HepG2 (cell line): ENCODE measurements at regions not wholly inside any gene's neighbourhood (a gene's known extent, or its start where the extent isn't known, plus 50 kb on each side); places are given as distances from the start of the nearest gene placed in this dataset.

Source experiments
- ATAC-seq: fragments of 200-7000 bp; cut with Tn5 transposase; 3 replicates; pipeline ENCODE4 v1.9.1; 2020; ENCODE audit warnings: mild to moderate bottlenecking, moderate library complexity
- BruUV-seq: library from RNA; stranded (reverse); fragments of 400-500 nt; replicated peaks from 2 replicates; lab custom pipeline; 2021; lab: Mats Ljungman, UMichigan
- CTCF ChIA-PET: fragments of 300-600 bp; formaldehyde crosslinking; extraction: SDS; loops from one replicate; lab custom pipeline; 2021; ENCODE audit warnings: low total read pairs, inconsistent platforms, low intra/inter-chr PET ratio; lab: Yijun Ruan, JAX
- POLR2A ChIA-PET: fragments of 350-600 bp; sonication (Branson Sonifier 250); formaldehyde crosslinking; loops from one replicate; lab custom pipeline; 2020; ENCODE audit warnings: antibody characterized with exemption, inconsistent platforms; lab: Yijun Ruan, JAX
- DNase-seq: peaks from one replicate; pipeline ENCODE4 v3.0.0-alpha.2; 2015; ENCODE audit warnings: low spot score
- FAIRE-seq: peaks from 3 replicates; lab custom pipeline; 2011; peaks lifted over from hg19 to GRCh38; lab: Jason Lieb, UNC
- H2AFZ ChIP-seq: one replicate; pipeline ENCODE4 v1.6.1; 2011; ENCODE audit warnings: low read length, inconsistent platforms
- H3K27ac ChIP-seq: fragments of 300-600 bp; 3 replicates; pipeline ENCODE4 v1.8.0; 2011; ENCODE audit warnings: mixed run types, mild to moderate bottlenecking, mixed read lengths, low read length, inconsistent platforms; ENCODE audit not compliant: insufficient read depth; ENCODE audit errors: extremely low read length
- H3K27me3 ChIP-seq, 2 experiments: fragments of 200-600 bp in 1 of 2; 2 replicates in 1 of 2; 3 replicates in 1 of 2; pipeline versions ENCODE4 v1.6.0 to v1.8.0; 2011; ENCODE audit warnings: low read length in 2 of 2, mild to moderate bottlenecking in 2 of 2, moderate library complexity in 2 of 2, inconsistent platforms in 1 of 2; ENCODE audit not compliant: insufficient read depth in 2 of 2, control insufficient read depth in 1 of 2
- H3K36me3 ChIP-seq, 2 experiments: fragments of 200-600 bp in 1 of 2; replicated peaks in 1 of 2; 2 replicates in 1 of 2; 3 replicates in 1 of 2; pipeline versions ENCODE4 v1.5.1 to v1.8.0; 2011; ENCODE audit warnings: low read length in 2 of 2, inconsistent platforms in 1 of 2; ENCODE audit not compliant: insufficient read depth in 2 of 2, control insufficient read depth in 1 of 2
- H3K4me1 ChIP-seq: 2 replicates; pipeline ENCODE4 v1.5.1; 2012; ENCODE audit warnings: low read length, inconsistent platforms; ENCODE audit not compliant: insufficient read depth
- H3K4me2 ChIP-seq: 2 replicates; pipeline ENCODE4 v1.6.0; 2011; ENCODE audit warnings: low read depth, low read length, inconsistent platforms
- H3K4me3 ChIP-seq, 3 experiments: fragments of 200-600 bp in 1 of 3; sonication (generic), shearing (Covaris generic) in 1 of 3; replicated peaks in 1 of 3; 2 replicates each; pipeline ENCODE4 v1.5.1; 2011 to 2016; ENCODE audit warnings: low read length in 3 of 3, inconsistent platforms in 2 of 3, low read depth in 2 of 3, mild to moderate bottlenecking in 2 of 3, control low read depth in 1 of 3, mixed read lengths in 1 of 3; ENCODE audit not compliant: insufficient read depth in 1 of 3
- H3K79me2 ChIP-seq: one replicate; pipeline ENCODE4 v1.6.1; 2011; ENCODE audit warnings: low read length, inconsistent platforms; ENCODE audit not compliant: insufficient read depth
- H3K9ac ChIP-seq: 2 replicates; pipeline ENCODE4 v1.6.0; 2011; ENCODE audit warnings: mild to moderate bottlenecking, low read depth, low read length, inconsistent platforms; ENCODE audit not compliant: insufficient read depth
- H3K9me3 ChIP-seq: 2 replicates; pipeline ENCODE4 v1.5.1; 2012; ENCODE audit warnings: mild to moderate bottlenecking, low read length
- H4K20me1 ChIP-seq: 2 replicates; pipeline ENCODE4 v1.6.0; 2011; ENCODE audit warnings: inconsistent platforms, mild to moderate bottlenecking, low read length, moderate library complexity; ENCODE audit not compliant: insufficient read depth
- ADNP ChIP-seq: sonication (generic); formaldehyde crosslinking; IDR thresholded peaks from 2 replicates; pipeline ENCODE4 v1.4.0; 2020; ENCODE audit warnings: missing genetic modification reagents
- HNF4A ChIP-seq: sonication (generic); formaldehyde crosslinking; IDR thresholded peaks from 2 replicates; pipeline ENCODE4 v1.4.0; 2020; ENCODE audit warnings: missing genetic modification reagents
- RAD21 ChIP-seq: fragments of 450-650 bp; formaldehyde crosslinking; IDR thresholded peaks from 2 replicates; pipeline ENCODE4 v1.5.0; 2020; ENCODE audit warnings: mild to moderate bottlenecking
- ZBTB7B ChIP-seq: sonication (generic); formaldehyde crosslinking; IDR thresholded peaks from 2 replicates; pipeline ENCODE4 v1.4.0; 2020; ENCODE audit warnings: missing genetic modification reagents
- ZNF343 ChIP-seq: sonication (generic); formaldehyde crosslinking; IDR thresholded peaks from 2 replicates; pipeline ENCODE4 v1.4.0; 2020; ENCODE audit warnings: mild to moderate bottlenecking, missing genetic modification reagents
- ZNF431 ChIP-seq: sonication (generic); formaldehyde crosslinking; IDR thresholded peaks from 2 replicates; pipeline ENCODE4 v1.9.0; 2022; ENCODE audit warnings: missing genetic modification reagents, low read depth, mild to moderate bottlenecking, borderline replicate concordance
- ZSCAN5A ChIP-seq: sonication (generic); formaldehyde crosslinking; IDR thresholded peaks from 2 replicates; pipeline ENCODE4 v1.8.0; 2022; ENCODE audit warnings: mild to moderate bottlenecking, missing genetic modification reagents, borderline replicate concordance
- WGBS: methylation state at CpG from one replicate; pipeline ENCODE4 v1.1.6; 2017; ENCODE audit warnings: low lambda C conversion rate; 5-methylcytosine and 5-hydroxymethylcytosine counted together
- in situ Hi-C: cut with HindIII; loops from 2 replicates; pipeline ENCODE4 v1.10.0; 2017; ENCODE audit warnings: low pct_unique_long_range_greater_than_20kb; ENCODE audit not compliant: extremely low pct_ligation_motif_present
- intact Hi-C: fragments of 100-400 bp; cut with micrococcal nuclease; formaldehyde crosslinking; loops from one replicate; pipeline ENCODE4 v1.10.0; 2022; ENCODE audit not compliant: unreplicated experiment

- TF ChIP-seq ZSCAN5A (CRISPR knock-in tag) (no peak), ZNF431 (CRISPR knock-in tag) (no peak), ZBTB7B (CRISPR knock-in tag) (no peak)
- TF ChIP-seq, all 625 proteins: peak for 0
These were observed 73.2 kb upstream of the NKX1-1 start (continued) for GRCh38 chr4:1479454-1479853.

GRCh38 chr4:1478766-1479355 lies 72.6 kb upstream of the NKX1-1 start:
- Histone ChIP-seq H3K4me2 (no peak overlapping the region), H3K36me3 (no peaks in the 10 kb centered on the region), H3K9ac (no peak overlapping the region), H3K27ac (no peak overlapping the region), H3K27me3 (peaks cover 0 to under 1% of the 10 kb centered on the region in 2 experiments; a peak in 1 of 5 replicates), H2AFZ (no peak overlapping the region), H3K9me3 (peaks cover 8% of the 10 kb centered on the region; the same call in 1 of the 2 replicates), H4K20me1 (no peaks in the 10 kb centered on the region), H3K4me1 (no peaks in the 10 kb centered on the region), H3K79me2 (no peaks in the 10 kb centered on the region), H3K4me3 (no peak overlapping the region)
- POLR2A ChIA-PET = no interaction called here
- no TSS peak for BruUV-seq
- CTCF ChIA-PET = no interaction called here
- in situ Hi-C loops (no loop called here), intact Hi-C loops (no loop called here)
- DNase-seq (no peak), FAIRE-seq (no peak), ATAC-seq (no peak)
- TF ChIP-seq HNF4A (no peak), ADNP (CRISPR knock-in tag) (no peak), RAD21 (CRISPR knock-in tag) (no peak), ZNF343 (CRISPR knock-in tag) (no peak)
- 10% methylated on average over 7 of the region's 10 CpGs for WGBS
